Neural progenitor cell (in vitro differentiated cells): ENCODE measurements at regions not wholly inside any gene's neighbourhood (a gene's known extent, or its start where the extent isn't known, plus 50 kb on each side); places are given as distances from the start of the nearest gene placed in this dataset.

ENCODE experiments used
- CTCF ChIP-seq: fragments of 200-600 bp; sonication (generic); IDR thresholded peaks from 2 replicates; pipeline ENCODE4 v1.5.1; 2017; ENCODE audit warnings: antibody characterized with exemption, mild to moderate bottlenecking
- EZH2 ChIP-seq: fragments of 200-600 bp; sonication (generic); IDR thresholded peaks from 2 replicates; pipeline ENCODE4 v1.6.1; 2017; ENCODE audit warnings: antibody characterized with exemption, mild to moderate bottlenecking, moderate library complexity

- TF ChIP-seq CTCF (no peak), EZH2 (no peak)
Observed at GRCh38 chr5:19193631-19194030, 794.4 kb downstream of the CDH18 start.
